HG03520 (cell line): ENCODE measurements at regions not wholly inside any gene's neighbourhood (a gene's known extent, or its start where the extent isn't known, plus 50 kb on each side); places are given as distances from the start of the nearest gene placed in this dataset.
"Not testable (repeated sequence)": the region's sequence is repeated elsewhere in the genome, so short reads cannot be mapped to it uniquely, and the experiment has no call there.

Source experiments
- ATAC-seq: cut with Tn5 transposase; IDR thresholded peaks from one replicate; pipeline ENCODE4 v1.9.1; 2021; ENCODE audit warnings: mild to moderate bottlenecking, moderate library complexity; ENCODE audit not compliant: unreplicated experiment

- no peak for ATAC-seq
Observed at GRCh38 chr12:124707316-124707715, 139.9 kb upstream of the NCOR2 start.

GRCh38 chr12:124706363-124706762, 139.0 kb upstream of the NCOR2 start:
- no peak for ATAC-seq

GRCh38 chr12:124705545-124706138, 138.2 kb upstream of the NCOR2 start:
- no peak for ATAC-seq

- ATAC-seq = no peak
Observed at GRCh38 chr12:124704619-124705018, 137.2 kb upstream of the NCOR2 start.

GRCh38 chr12:124703856-124704255, 136.4 kb upstream of the NCOR2 start:
- no peak for ATAC-seq

GRCh38 chr12:124702736-124703135, 135.3 kb upstream of the NCOR2 start:
- ATAC-seq = no peak

- ATAC-seq = no peak
Observed at GRCh38 chr12:124700810-124701592, 133.6 kb upstream of the NCOR2 start.

- no peak for ATAC-seq
Observed at GRCh38 chr12:124699909-124700308, 132.5 kb upstream of the NCOR2 start.

- no peak for ATAC-seq
Observed at GRCh38 chr12:124698998-124699305, 131.5 kb upstream of the NCOR2 start.

- ATAC-seq = no peak
Observed at GRCh38 chr12:124698211-124698997, 131.0 kb upstream of the NCOR2 start.

- ATAC-seq = not testable (repeated sequence)
Observed at GRCh38 chr12:124697722-124698121, 130.3 kb upstream of the NCOR2 start.

GRCh38 chr12:124696693-124697476, 129.5 kb upstream of the NCOR2 start:
- no peak for ATAC-seq

- no peak for ATAC-seq
Observed at GRCh38 chr12:124695861-124696260, 128.4 kb upstream of the NCOR2 start.

GRCh38 chr12:124694846-124695497, 127.6 kb upstream of the NCOR2 start:
- no peak for ATAC-seq

GRCh38 chr12:124694250-124694649, 126.8 kb upstream of the NCOR2 start:
- ATAC-seq = no peak

GRCh38 chr12:124693111-124693723, 125.8 kb upstream of the NCOR2 start:
- no peak for ATAC-seq

- no peak for ATAC-seq
Observed at GRCh38 chr12:124692443-124692842, 125.0 kb upstream of the NCOR2 start.

- ATAC-seq = no peak
Observed at GRCh38 chr12:124691429-124691828, 124.0 kb upstream of the NCOR2 start.

- no peak for ATAC-seq
Observed at GRCh38 chr12:124689631-124690030, 122.2 kb upstream of the NCOR2 start.

GRCh38 chr12:124688356-124688992, 121.1 kb upstream of the NCOR2 start:
- ATAC-seq = no peak
